ENCODE measurements at regions not wholly inside any gene's neighbourhood (a gene's known extent, or its start where the extent isn't known, plus 50 kb on each side); places are given as distances from the start of the nearest gene placed in this dataset.

GRCh38 chr12:114241973-114242434 is 163.9 kb downstream of the TBX5 start:
- H3K4me1 Mint-ChIP-seq (ENCODE audit: low read depth) = no peaks in the 10 kb centered on the region
- no peak overlapping the region for H3K4me3 Mint-ChIP-seq
- H3K27me3 Mint-ChIP-seq = peaks cover 4% of the 10 kb centered on the region
- ChIA-PET CTCF (no interaction called here), POLR2A (no interaction called here)
- H3K9me3 Mint-ChIP-seq = peaks cover 8% of the 10 kb centered on the region
- no peak overlapping the region for H3K27ac Mint-ChIP-seq
- no peak for DNase-seq
- no peaks in the 10 kb centered on the region for H3K36me3 Mint-ChIP-seq
- intact Hi-C loops (cut with micrococcal nuclease) = no loop called here

- POLR2A ChIA-PET = no interaction called here
- no peak for DNase-seq
- H3K27me3 Mint-ChIP-seq = peaks cover 4% of the 10 kb centered on the region
- CTCF ChIA-PET = no interaction called here
- intact Hi-C loops (cut with micrococcal nuclease) = no loop called here
- H3K4me1 Mint-ChIP-seq (ENCODE audit: low read depth) = no peaks in the 10 kb centered on the region
- H3K4me3 Mint-ChIP-seq = no peak overlapping the region
- no peak overlapping the region for H3K27ac Mint-ChIP-seq
- H3K36me3 Mint-ChIP-seq = no peaks in the 10 kb centered on the region
- H3K9me3 Mint-ChIP-seq = peaks cover 8% of the 10 kb centered on the region
These were observed 165.7 kb downstream of the TBX5 start for GRCh38 chr12:114240288-114240687.

DNA sequence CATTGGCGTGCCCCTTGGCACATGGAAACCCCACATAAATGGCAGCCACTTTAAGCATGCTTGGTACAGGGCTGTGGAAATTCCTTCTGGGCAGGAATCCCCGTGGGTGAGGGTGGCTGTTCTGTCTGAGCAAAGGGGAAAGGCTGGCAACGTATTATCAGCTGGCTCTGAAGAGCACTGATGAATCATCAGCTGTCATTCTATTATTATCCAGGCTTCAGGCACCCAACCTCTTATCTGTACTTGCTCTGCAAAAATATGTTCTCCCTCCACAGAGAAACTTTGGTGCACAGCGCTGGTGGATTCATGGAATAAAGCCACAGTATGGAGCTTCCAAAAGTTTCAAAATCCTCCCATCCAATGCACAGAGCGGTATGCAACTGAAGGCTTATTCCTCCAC is 167.1 kb downstream of the TBX5 start:
- Mint-ChIP-seq H3K4me1 (ENCODE audit: low read depth) (no peaks in the 10 kb centered on the region), H3K27ac (no peak overlapping the region), H3K36me3 (no peaks in the 10 kb centered on the region), H3K4me3 (no peak overlapping the region), H3K9me3 (peaks cover 8% of the 10 kb centered on the region), H3K27me3 (peaks cover 1% of the 10 kb centered on the region)
- CTCF ChIA-PET = no interaction called here
- POLR2A ChIA-PET = no interaction called here
- no peak for DNase-seq
- intact Hi-C loops (cut with micrococcal nuclease) = no loop called here

DNA sequence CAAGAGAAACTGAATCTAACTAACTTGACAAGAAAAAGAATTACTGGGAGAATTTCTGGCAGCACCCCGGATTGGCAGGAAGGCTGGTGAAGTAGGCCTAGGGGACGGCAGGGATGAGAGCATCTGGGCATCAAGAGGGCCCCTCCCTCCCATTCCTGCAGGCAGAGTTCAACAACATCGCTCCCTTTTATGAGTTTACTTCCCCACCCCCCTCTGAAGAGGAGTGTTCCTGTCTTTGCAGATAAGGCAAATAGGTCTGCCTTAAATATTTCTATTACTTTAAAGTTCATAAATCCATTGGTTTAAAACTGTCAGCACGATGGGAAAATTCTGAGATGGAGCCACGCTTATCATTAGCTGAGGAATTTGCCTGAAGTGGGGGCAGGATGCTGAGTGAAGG is 168.7 kb downstream of the TBX5 start:
- H3K4me1 Mint-ChIP-seq (ENCODE audit: low read depth) = no peaks in the 10 kb centered on the region
- CTCF ChIA-PET = no interaction called here
- H3K27me3 Mint-ChIP-seq = peaks cover 1% of the 10 kb centered on the region
- peaks cover 8% of the 10 kb centered on the region for H3K9me3 Mint-ChIP-seq
- POLR2A ChIA-PET = no interaction called here
- no peak for DNase-seq
- H3K4me3 Mint-ChIP-seq = no peak overlapping the region
- no peaks in the 10 kb centered on the region for H3K36me3 Mint-ChIP-seq
- intact Hi-C loops (cut with micrococcal nuclease) = no loop called here
- H3K27ac Mint-ChIP-seq = no peak overlapping the region

DNA sequence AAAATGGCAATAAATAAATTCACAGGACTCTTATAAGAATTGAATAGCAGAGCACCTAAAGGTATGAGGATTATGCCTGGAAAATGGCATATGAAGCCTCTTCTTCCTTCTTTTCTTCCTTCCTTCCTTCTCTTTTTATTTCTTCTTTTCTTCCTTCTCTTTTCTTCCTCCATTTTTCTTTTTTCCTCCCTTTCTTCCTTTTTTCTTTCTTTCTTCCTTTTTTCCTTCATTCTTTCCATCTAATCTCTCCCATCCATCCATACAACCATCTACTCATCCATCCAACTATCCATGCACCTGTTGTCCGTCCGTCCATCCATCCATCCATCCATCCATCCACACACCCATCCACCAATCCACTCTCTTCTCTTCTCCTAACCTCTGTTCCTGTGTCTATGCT is 173.8 kb downstream of the TBX5 start:
- ChIA-PET POLR2A (no interaction called here), CTCF (no interaction called here)
- DNase-seq = no peak
- Mint-ChIP-seq H3K27me3 (no peaks in the 10 kb centered on the region), H3K36me3 (no peaks in the 10 kb centered on the region), H3K27ac (no peak overlapping the region), H3K4me1 (ENCODE audit: low read depth) (no peaks in the 10 kb centered on the region), H3K9me3 (no peaks in the 10 kb centered on the region), H3K4me3 (no peak overlapping the region)
- intact Hi-C loops (cut with micrococcal nuclease) = no loop called here

DNA sequence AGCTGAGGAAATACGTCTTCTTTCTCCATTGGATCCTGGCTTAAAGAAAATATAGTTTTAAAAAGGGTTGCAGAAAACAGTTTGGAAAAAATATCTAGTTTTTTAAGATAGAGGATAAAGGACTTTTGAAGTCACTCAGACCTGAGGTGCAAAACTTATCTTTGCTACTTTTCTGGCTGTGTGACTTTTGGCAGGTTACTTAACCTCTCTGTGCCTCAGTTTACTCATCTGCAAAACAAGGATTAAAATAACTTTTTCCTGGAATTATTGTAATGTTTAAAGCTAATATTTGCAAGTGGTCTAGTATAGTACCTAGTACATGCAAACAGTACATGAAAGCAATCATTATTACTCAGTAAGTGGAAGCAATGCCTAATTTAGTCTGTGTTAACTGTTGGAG is 176.8 kb downstream of the TBX5 start:
- Mint-ChIP-seq H3K36me3 (no peaks in the 10 kb centered on the region), H3K4me3 (no peak overlapping the region), H3K4me1 (ENCODE audit: low read depth) (no peaks in the 10 kb centered on the region), H3K9me3 (no peaks in the 10 kb centered on the region), H3K27ac (no peak overlapping the region), H3K27me3 (no peaks in the 10 kb centered on the region)
- no peak for DNase-seq
- ChIA-PET POLR2A (no interaction called here), CTCF (no interaction called here)
- intact Hi-C loops (cut with micrococcal nuclease) = no loop called here

GRCh38 chr12:114226241-114226928 is 179.6 kb downstream of the TBX5 start:
- CTCF ChIA-PET = no interaction called here
- Mint-ChIP-seq H3K4me3 (no peak overlapping the region), H3K27me3 (peaks cover 3% of the 10 kb centered on the region), H3K4me1 (ENCODE audit: low read depth) (no peaks in the 10 kb centered on the region), H3K9me3 (no peaks in the 10 kb centered on the region), H3K27ac (no peak overlapping the region), H3K36me3 (no peaks in the 10 kb centered on the region)
- no peak for DNase-seq
- intact Hi-C loops (cut with micrococcal nuclease) = no loop called here
- POLR2A ChIA-PET = no interaction called here

- CTCF ChIA-PET = no interaction called here
- H3K4me3 Mint-ChIP-seq = no peak overlapping the region
- DNase-seq = no peak
- intact Hi-C loops (cut with micrococcal nuclease) = no loop called here
- no peaks in the 10 kb centered on the region for H3K36me3 Mint-ChIP-seq
- H3K27ac Mint-ChIP-seq = no peak overlapping the region
- H3K4me1 Mint-ChIP-seq (ENCODE audit: low read depth) = no peaks in the 10 kb centered on the region
- peaks cover 2% of the 10 kb centered on the region for H3K9me3 Mint-ChIP-seq
- POLR2A ChIA-PET = no interaction called here
- H3K27me3 Mint-ChIP-seq = peaks cover 4% of the 10 kb centered on the region
These were observed 183.8 kb downstream of the TBX5 start for GRCh38 chr12:114221957-114222630.

- ChIA-PET CTCF (no interaction called here), POLR2A (no interaction called here)
- Mint-ChIP-seq H3K27me3 (peaks cover 4% of the 10 kb centered on the region), H3K9me3 (peaks cover 2% of the 10 kb centered on the region), H3K36me3 (no peaks in the 10 kb centered on the region), H3K27ac (no peak overlapping the region), H3K4me1 (ENCODE audit: low read depth) (no peaks in the 10 kb centered on the region), H3K4me3 (no peak overlapping the region)
- DNase-seq = no peak
- intact Hi-C loops (cut with micrococcal nuclease) = no loop called here
These were observed 184.7 kb downstream of the TBX5 start for GRCh38 chr12:114221136-114221833.

- peaks cover 4% of the 10 kb centered on the region for H3K27me3 Mint-ChIP-seq
- no peak for DNase-seq
- intact Hi-C loops (cut with micrococcal nuclease) = no loop called here
- H3K9me3 Mint-ChIP-seq = peaks cover 2% of the 10 kb centered on the region
- POLR2A ChIA-PET = no interaction called here
- no peaks in the 10 kb centered on the region for H3K36me3 Mint-ChIP-seq
- CTCF ChIA-PET = no interaction called here
- no peak overlapping the region for H3K27ac Mint-ChIP-seq
- no peaks in the 10 kb centered on the region for H3K4me1 Mint-ChIP-seq (ENCODE audit: low read depth)
- no peak overlapping the region for H3K4me3 Mint-ChIP-seq
These were observed 185.6 kb downstream of the TBX5 start for GRCh38 chr12:114220311-114220710.

DNA sequence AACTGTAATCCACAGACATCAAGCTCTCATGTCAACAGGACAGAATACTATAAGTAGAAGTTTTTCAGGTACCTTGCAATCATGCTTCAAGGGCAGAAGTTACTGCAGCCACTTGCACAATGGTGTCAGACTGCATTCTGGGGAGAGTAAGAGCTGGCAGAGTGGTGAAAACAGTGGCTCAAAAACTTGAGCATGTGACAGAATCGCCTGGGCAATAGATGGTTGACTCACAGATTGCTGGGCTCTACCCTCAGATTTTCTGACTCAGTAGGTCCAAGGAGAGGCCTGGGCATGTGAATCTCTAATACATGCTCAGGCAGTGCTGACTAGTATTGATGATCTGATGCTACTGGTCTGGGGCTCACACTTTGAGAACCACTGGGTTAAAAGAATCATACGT is 187.8 kb downstream of the TBX5 start:
- Mint-ChIP-seq H3K36me3 (no peaks in the 10 kb centered on the region), H3K4me1 (ENCODE audit: low read depth) (no peaks in the 10 kb centered on the region), H3K27ac (no peak overlapping the region), H3K4me3 (no peak overlapping the region), H3K27me3 (peaks cover 4% of the 10 kb centered on the region), H3K9me3 (peaks cover 2% of the 10 kb centered on the region)
- ChIA-PET POLR2A (no interaction called here), CTCF (no interaction called here)
- DNase-seq = no peak
- intact Hi-C loops (cut with micrococcal nuclease) = no loop called here

- H3K9me3 Mint-ChIP-seq = peaks cover 7% of the 10 kb centered on the region
- POLR2A ChIA-PET = no interaction called here
- no peak for DNase-seq
- peaks cover 2% of the 10 kb centered on the region for H3K27me3 Mint-ChIP-seq
- H3K36me3 Mint-ChIP-seq = no peaks in the 10 kb centered on the region
- intact Hi-C loops (cut with micrococcal nuclease) = no loop called here
- H3K4me3 Mint-ChIP-seq = no peak overlapping the region
- H3K27ac Mint-ChIP-seq = no peak overlapping the region
- CTCF ChIA-PET = no interaction called here
- no peaks in the 10 kb centered on the region for H3K4me1 Mint-ChIP-seq (ENCODE audit: low read depth)
These were observed 190.2 kb downstream of the TBX5 start for GRCh38 chr12:114215746-114216145.

DNA sequence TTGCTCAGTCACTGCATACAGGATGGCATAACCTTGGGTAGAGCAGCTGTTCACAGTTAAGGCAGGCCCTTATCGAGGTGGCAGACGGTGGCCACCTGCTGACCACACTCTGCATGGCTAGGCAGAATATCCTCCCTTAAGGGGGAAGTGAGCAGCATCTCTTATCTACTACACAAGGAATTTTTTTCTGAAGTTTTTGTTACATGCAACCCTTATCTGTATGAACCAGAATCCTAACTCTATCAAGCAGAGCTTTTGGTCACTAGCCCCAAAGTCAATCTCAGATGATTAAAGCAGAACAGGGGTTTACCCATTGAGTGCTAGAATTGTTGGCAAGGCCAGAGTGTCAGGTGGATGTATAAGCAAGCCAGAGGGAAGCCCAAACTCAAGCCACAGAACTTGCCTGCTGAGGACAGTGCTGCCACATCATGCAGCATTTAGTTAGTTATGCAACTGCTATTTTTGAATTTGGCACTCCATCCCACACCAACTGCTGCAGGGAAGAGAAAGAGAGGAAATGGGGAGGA is 192.8 kb downstream of the TBX5 start:
- H3K9me3 Mint-ChIP-seq = peaks cover 5% of the 10 kb centered on the region
- no peak for DNase-seq
- H3K4me1 Mint-ChIP-seq (ENCODE audit: low read depth) = no peaks in the 10 kb centered on the region
- CTCF ChIA-PET = no interaction called here
- no peak overlapping the region for H3K4me3 Mint-ChIP-seq
- intact Hi-C loops (cut with micrococcal nuclease) = no loop called here
- no peaks in the 10 kb centered on the region for H3K36me3 Mint-ChIP-seq
- no peaks in the 10 kb centered on the region for H3K27me3 Mint-ChIP-seq
- H3K27ac Mint-ChIP-seq = no peak overlapping the region
- POLR2A ChIA-PET = no interaction called here

All from activated CD4-positive, alpha-beta memory T cell treated with anti-CD3 and anti-CD28 coated beads for 36 hours (primary cell).